SK-N-SH (cell line): ENCODE measurements at regions not wholly inside any gene's neighbourhood (a gene's known extent, or its start where the extent isn't known, plus 50 kb on each side); places are given as distances from the start of the nearest gene placed in this dataset.
A peak's percentile ranks its signal among the peaks of the same experiment; 100 is the strongest.

Experiments used
- CTCF ChIA-PET: fragments of 300-600, 350-600 bp; formaldehyde crosslinking; extraction: SDS; loops from one replicate; lab custom pipeline; 2021; lab: Yijun Ruan, JAX
- POLR2A ChIA-PET: fragments of 350-600 bp; sonication (Branson Sonifier 250); formaldehyde crosslinking; extraction: SDS; loops from one replicate; lab custom pipeline; 2020; ENCODE audit warnings: antibody characterized with exemption, inconsistent platforms; lab: Yijun Ruan, JAX
- DNase-seq: peaks from one replicate; pipeline ENCODE4 v3.0.0; 2012
- H2AFZ ChIP-seq: fragments of 200-600 bp; sonication (generic); 2 replicates; pipeline ENCODE4 v1.8.1; 2016; ENCODE audit warnings: antibody characterized with exemption, mild to moderate bottlenecking, low read depth
- H3F3A ChIP-seq: fragments of 200-600 bp; sonication (generic); replicated peaks from 2 replicates; pipeline ENCODE3; 2016; ENCODE audit warnings: antibody characterized with exemption, mild to moderate bottlenecking; ENCODE audit not compliant: insufficient read depth
- H3K27ac ChIP-seq, 2 experiments: fragments of 200-500 bp in 1 of 2; fragments of 200-600 bp in 1 of 2; sonication (Bioruptor generic) in 1 of 2; sonication (generic), shearing (Covaris generic) in 1 of 2; 2 replicates each; pipeline versions ENCODE4 v1.5.1 to v1.6.1; 2014 to 2016; ENCODE audit warnings: low read depth in 2 of 2, inconsistent platforms in 1 of 2, low read length in 1 of 2, mild to moderate bottlenecking in 1 of 2, mixed read lengths in 1 of 2
- H3K27me3 ChIP-seq: fragments of 200-600 bp; sonication (generic), shearing (Covaris generic); 2 replicates; pipeline ENCODE4 v1.6.1; 2016; ENCODE audit warnings: mixed run types; ENCODE audit not compliant: insufficient read depth
- H3K36me3 ChIP-seq, 2 experiments: fragments of 200-500 bp in 1 of 2; fragments of 200-600 bp in 1 of 2; sonication (Bioruptor generic) in 1 of 2; sonication (generic) in 1 of 2; replicated peaks in 1 of 2; 2 replicates each; pipeline versions ENCODE3 to v1.5.1; 2014 to 2016; ENCODE audit warnings: low read length in 1 of 2, mild to moderate bottlenecking in 1 of 2; ENCODE audit not compliant: insufficient read depth in 2 of 2, control insufficient read depth in 1 of 2
- H3K4me1 ChIP-seq, 2 experiments: fragments of 200-500 bp in 1 of 2; fragments of 200-600 bp in 1 of 2; sonication (Bioruptor generic) in 1 of 2; sonication (generic), shearing (Covaris generic) in 1 of 2; 2 replicates each; pipeline versions ENCODE4 v1.5.1 to v1.6.1; 2014 to 2016; ENCODE audit warnings: low read depth in 1 of 2, low read length in 1 of 2, mixed run types in 1 of 2; ENCODE audit not compliant: insufficient read depth in 2 of 2, control insufficient read depth in 1 of 2
- H3K4me2 ChIP-seq: fragments of 200-600 bp; sonication (generic), shearing (Covaris generic); 2 replicates; pipeline ENCODE4 v1.6.1; 2017; ENCODE audit warnings: mixed run types
- H3K4me3 ChIP-seq, 2 experiments: fragments of 200-500 bp in 1 of 2; fragments of 200-600 bp in 1 of 2; sonication (Bioruptor generic) in 1 of 2; sonication (generic), shearing (Covaris generic) in 1 of 2; 2 replicates each; pipeline versions ENCODE4 v1.5.1 to v1.8.1; 2014 to 2016; ENCODE audit warnings: low read depth in 2 of 2, inconsistent platforms in 1 of 2, low read length in 1 of 2, mild to moderate bottlenecking in 1 of 2, mixed read lengths in 1 of 2, moderate library complexity in 1 of 2
- H3K79me2 ChIP-seq: fragments of 200-600 bp; sonication (generic); 2 replicates; pipeline ENCODE4 v1.8.1; 2017; ENCODE audit warnings: mild to moderate bottlenecking; ENCODE audit not compliant: insufficient read depth
- H3K9ac ChIP-seq: fragments of 200-600 bp; sonication (generic); 2 replicates; pipeline ENCODE4 v1.6.1; 2017; ENCODE audit warnings: mixed run types
- H3K9me2 ChIP-seq: fragments of 200-600 bp; sonication (generic); 2 replicates; pipeline ENCODE4 v1.6.1; 2017; ENCODE audit warnings: mixed run types
- H3K9me3 ChIP-seq: fragments of 200-600 bp; sonication (generic); 2 replicates; pipeline ENCODE4 v1.6.1; 2017; ENCODE audit warnings: mixed run types, mild to moderate bottlenecking, moderate library complexity
- H4K20me1 ChIP-seq: fragments of 200-600 bp; sonication (generic); 2 replicates; pipeline ENCODE4 v1.6.1; 2017; ENCODE audit warnings: mild to moderate bottlenecking, mixed run types; ENCODE audit not compliant: insufficient read depth
- CTCF ChIP-seq: fragments of 200-600 bp; sonication (generic); IDR thresholded peaks from 2 replicates; pipeline ENCODE4 v1.6.1; 2017; ENCODE audit warnings: antibody characterized with exemption, mild to moderate bottlenecking, moderate library complexity
- GABPA ChIP-seq: IDR thresholded peaks from 2 replicates; pipeline ENCODE4 v1.4.0; 2012; ENCODE audit warnings: low read depth, mild to moderate bottlenecking
- GATA2 ChIP-seq: sonication (generic); formaldehyde crosslinking; IDR thresholded peaks from 2 replicates; pipeline ENCODE4 v1.5.0; 2020; ENCODE audit warnings: mild to moderate bottlenecking, missing genetic modification reagents
- NFIC ChIP-seq: IDR thresholded peaks from 2 replicates; pipeline ENCODE4 v1.4.0; 2012; ENCODE audit warnings: borderline replicate concordance
- NRF1 ChIP-seq: IDR thresholded peaks from 2 replicates; pipeline ENCODE4 v1.6.1; 2012; ENCODE audit warnings: low read depth, mild to moderate bottlenecking, low read length
- POLR2AphosphoS5 ChIP-seq: IDR thresholded peaks from 2 replicates; pipeline ENCODE4 v1.6.1; 2012; ENCODE audit warnings: low read depth, low read length
- RCOR1 ChIP-seq: fragments of 150-350 bp; IDR thresholded peaks from 2 replicates; pipeline ENCODE4 v1.6.1; 2017; ENCODE audit warnings: antibody characterized with exemption, low read length
- YY1 ChIP-seq: IDR thresholded peaks from 2 replicates; pipeline ENCODE4 v1.4.0; 2012; ENCODE audit warnings: low read depth, mild to moderate bottlenecking
- WGBS: methylation state at CpG from one replicate; pipeline ENCODE4 v1.1.6; 2017; ENCODE audit warnings: low lambda C conversion rate; 5-methylcytosine and 5-hydroxymethylcytosine counted together
- TF ChIP-seq, protein P1 (sequence below): IDR thresholded peaks from 2 replicates; pipeline ENCODE4 v1.4.0; 2012; ENCODE audit warnings: low read depth, borderline replicate concordance

DNA sequence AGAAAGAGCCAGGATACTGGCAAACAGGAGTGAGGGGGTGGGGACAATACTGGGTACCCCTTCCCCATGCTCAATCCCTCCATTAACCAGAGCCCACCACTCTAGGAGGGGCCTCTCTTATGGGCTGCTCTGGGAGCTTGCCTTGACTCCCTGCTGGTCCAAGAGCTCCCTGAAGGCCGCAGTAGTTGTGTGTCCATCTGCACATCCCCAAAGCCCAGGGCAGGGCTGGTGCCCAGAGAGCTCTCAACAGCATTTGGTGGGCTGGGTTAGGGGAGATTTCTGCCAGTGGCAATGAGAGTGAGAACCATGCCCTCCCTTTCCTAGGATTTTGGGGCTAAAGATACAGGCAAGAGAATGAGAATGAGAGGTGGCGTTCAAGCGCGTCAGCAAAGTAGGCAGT lies 230.6 kb upstream of the PMEPA1 start:
- no peak overlapping the region for H3K27ac ChIP-seq
- no peak overlapping the region for H3K4me2 ChIP-seq
- H3K4me1 ChIP-seq: peaks cover 0 to 18% of the 10 kb centered on the region in 2 experiments; a peak in 1 of 4 replicates
- no peaks in the 10 kb centered on the region for H3K9me2 ChIP-seq
- 98% methylated on average over 3 of the region's 4 CpGs for WGBS
- no peaks in the 10 kb centered on the region for H4K20me1 ChIP-seq
- H3K4me3 ChIP-seq: no peak overlapping the region
- DNase-seq: no peak
- H3K36me3 ChIP-seq: no peaks in the 10 kb centered on the region
- POLR2A ChIA-PET: no interaction called here
- H3K9me3 ChIP-seq: no peaks in the 10 kb centered on the region
- no peaks in the 10 kb centered on the region for H3K79me2 ChIP-seq
- TF ChIP-seq POLR2AphosphoS5 (no peak), GATA2 (CRISPR knock-in tag) (no peak), NFIC (no peak), GABPA (no peak), RCOR1 (no peak)
- no peaks in the 10 kb centered on the region for H3K27me3 ChIP-seq
- CTCF ChIA-PET: interaction anchor here (1.4 kb wide), 1 partner anchor 286 kb away, joined by 7 read pairs; no protein-coding TSS in a partner anchor
- no peak overlapping the region for H2AFZ ChIP-seq
- H3K9ac ChIP-seq: no peak overlapping the region
- no peaks in the 10 kb centered on the region for H3F3A ChIP-seq

GRCh38 chr20:57939499-57939898 lies 229.7 kb upstream of the PMEPA1 start:
- 73% methylated on average over 3 of the region's 3 CpGs for WGBS
- Histone ChIP-seq H3K4me2 (no peak overlapping the region), H2AFZ (no peak overlapping the region), H3K79me2 (no peaks in the 10 kb centered on the region), H3K9ac (no peak overlapping the region), H3K27ac (no peak overlapping the region), H3K9me3 (no peaks in the 10 kb centered on the region), H3F3A (no peaks in the 10 kb centered on the region), H3K4me3 (no peak overlapping the region), H3K27me3 (no peaks in the 10 kb centered on the region), H3K4me1 (peaks cover 0 to 18% of the 10 kb centered on the region in 2 experiments; a peak in 1 of 4 replicates), H4K20me1 (no peaks in the 10 kb centered on the region), H3K9me2 (no peaks in the 10 kb centered on the region), H3K36me3 (no peaks in the 10 kb centered on the region)
- CTCF ChIA-PET: interaction anchor here (1.1 to 1.4 kb wide), 2 partner anchors 245 to 285 kb away, joined by 3 to 7 read pairs; no protein-coding TSS in a partner anchor
- POLR2A ChIA-PET: interaction anchor here (0.7 kb wide), 1 partner anchor 21 kb away, joined by 3 read pairs; no protein-coding TSS in a partner anchor
- DNase-seq: no peak
- TF ChIP-seq NRF1: no peak
- TF ChIP-seq, protein P1, sequence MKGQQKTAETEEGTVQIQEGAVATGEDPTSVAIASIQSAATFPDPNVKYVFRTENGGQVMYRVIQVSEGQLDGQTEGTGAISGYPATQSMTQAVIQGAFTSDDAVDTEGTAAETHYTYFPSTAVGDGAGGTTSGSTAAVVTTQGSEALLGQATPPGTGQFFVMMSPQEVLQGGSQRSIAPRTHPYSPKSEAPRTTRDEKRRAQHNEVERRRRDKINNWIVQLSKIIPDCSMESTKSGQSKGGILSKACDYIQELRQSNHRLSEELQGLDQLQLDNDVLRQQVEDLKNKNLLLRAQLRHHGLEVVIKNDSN: no peak

DNA sequence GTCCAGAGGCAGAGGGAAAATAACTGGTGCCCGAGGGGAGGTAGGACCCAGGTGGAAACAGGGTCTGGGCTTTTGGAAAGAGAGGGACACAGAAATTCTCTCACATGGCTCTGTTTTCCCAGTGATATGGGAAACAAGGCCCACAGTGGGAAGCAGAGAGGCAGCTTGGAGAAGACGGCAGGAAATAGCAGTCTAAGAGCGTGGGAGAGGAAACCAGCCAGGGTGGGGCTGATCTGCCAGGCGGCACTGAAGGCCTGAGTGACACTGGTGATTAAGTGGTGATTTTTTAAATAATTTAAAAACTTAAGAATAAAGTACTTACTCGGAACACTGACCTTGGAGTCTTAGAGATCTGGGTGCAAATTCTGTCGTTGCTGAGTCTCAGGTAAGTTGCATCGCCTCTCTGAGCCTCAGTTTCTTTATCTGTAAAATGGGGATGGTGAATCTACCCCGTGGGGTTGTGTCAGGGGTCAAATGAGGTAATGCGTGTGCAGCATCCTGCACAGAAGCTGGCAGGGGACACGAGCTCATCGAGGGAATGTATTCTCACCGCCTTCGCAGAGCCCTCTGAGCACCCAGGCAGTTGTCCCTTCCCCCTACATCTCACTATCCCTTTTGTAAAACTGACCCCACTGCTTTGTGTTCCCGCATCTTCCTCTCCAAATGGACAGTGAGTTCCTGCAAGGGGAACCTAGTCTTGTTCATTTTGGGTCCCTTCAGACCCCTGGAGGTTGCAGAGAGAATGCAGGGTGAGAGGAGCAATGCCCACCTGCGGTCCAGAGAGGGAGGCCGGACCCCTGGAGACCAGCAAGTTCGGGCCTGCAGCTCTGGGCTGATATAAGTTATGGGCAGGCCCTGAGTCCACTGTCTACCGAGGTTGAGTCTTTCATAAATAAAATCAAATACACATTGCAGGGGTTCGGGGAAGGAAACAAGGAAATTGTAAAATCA lies 228.6 kb upstream of the PMEPA1 start:
- H3K4me1 ChIP-seq: peaks cover 0 to 27% of the 10 kb centered on the region in 2 experiments; a peak in 1 of 4 replicates
- POLR2A ChIA-PET: no interaction called here
- no peak overlapping the region for H2AFZ ChIP-seq
- TF ChIP-seq YY1: no peak
- peak; percentile 29 for TF ChIP-seq CTCF
- WGBS: 74% methylated on average over 19 of the region's 19 CpGs
- no peaks in the 10 kb centered on the region for H3K27me3 ChIP-seq
- H3K36me3 ChIP-seq: no peaks in the 10 kb centered on the region
- H3K9ac ChIP-seq: no peak overlapping the region
- no peaks in the 10 kb centered on the region for H3F3A ChIP-seq
- H3K9me3 ChIP-seq: no peaks in the 10 kb centered on the region
- H3K9me2 ChIP-seq: no peaks in the 10 kb centered on the region
- no peak for DNase-seq
- CTCF ChIA-PET: interaction anchor here (0.7 to 1.1 kb wide), 2 partner anchors 23 to 246 kb away, joined by 3 read pairs; no protein-coding TSS in a partner anchor
- H3K79me2 ChIP-seq: no peaks in the 10 kb centered on the region
- no peak overlapping the region for H3K4me3 ChIP-seq
- no peak overlapping the region for H3K27ac ChIP-seq
- H3K4me2 ChIP-seq: no peak overlapping the region
- no peaks in the 10 kb centered on the region for H4K20me1 ChIP-seq
